NCI-H345 (cell line): ENCODE measurements at regions not wholly inside any gene's neighbourhood (a gene's known extent, or its start where the extent isn't known, plus 50 kb on each side); places are given as distances from the start of the nearest gene placed in this dataset.
"Not testable (repeated sequence)": the region's sequence is repeated elsewhere in the genome, so short reads cannot be mapped to it uniquely, and the experiment has no call there.

Experiments used
- DNase-seq: peaks from one replicate; lab custom pipeline; 2025; lab: John Stamatoyannopoulos, UW

- no peak for DNase-seq
Observed at GRCh38 chr4:84126061-84126787, 372.9 kb downstream of the NKX6-1 start.

DNA sequence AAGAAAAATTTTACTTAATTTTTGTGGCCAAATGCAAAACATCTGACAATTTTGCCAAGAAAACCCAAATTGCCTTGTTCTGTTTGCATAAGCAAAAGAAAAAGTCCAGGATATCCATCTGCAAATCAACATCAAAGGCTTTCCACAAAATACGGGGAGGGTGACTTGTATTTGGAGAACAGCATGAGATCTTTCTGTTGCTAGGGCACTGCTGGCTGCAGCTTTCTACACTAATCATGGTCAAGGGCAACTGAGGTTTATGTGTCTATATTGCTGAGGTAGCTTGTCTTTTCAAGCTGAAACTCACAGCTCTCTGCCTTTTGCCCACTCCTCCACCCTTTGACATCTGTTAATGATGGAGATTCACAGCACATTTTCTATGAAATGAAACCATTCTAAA lies 389.1 kb downstream of the NKX6-1 start:
- no peak for DNase-seq

GRCh38 chr4:84101653-84102625 lies 397.2 kb downstream of the NKX6-1 start:
- not testable (repeated sequence) for DNase-seq

DNA sequence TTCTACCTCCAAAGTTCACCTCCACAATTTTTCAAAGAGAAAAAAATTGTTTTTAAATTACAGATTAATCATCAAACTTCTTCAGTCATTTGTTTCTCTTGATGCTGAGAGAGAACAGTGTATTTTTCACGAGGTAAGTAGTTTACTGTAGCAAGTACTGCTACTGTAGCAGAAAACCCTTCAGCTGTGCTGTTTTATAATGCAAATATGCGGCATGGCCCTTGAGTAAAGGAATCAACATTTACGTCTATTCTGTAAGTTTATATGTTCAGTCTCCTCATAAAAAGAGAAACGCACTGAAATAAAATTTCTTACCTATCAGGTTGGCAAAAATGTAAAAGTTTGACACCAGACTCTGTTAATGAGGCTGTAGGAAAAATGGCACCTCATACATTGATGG lies 399.0 kb downstream of the NKX6-1 start:
- DNase-seq: no peak

GRCh38 chr4:84099599-84099998 lies 399.5 kb downstream of the NKX6-1 start:
- DNase-seq: no peak

- no peak for DNase-seq
Observed at GRCh38 chr4:84091266-84091665, 407.8 kb downstream of the NKX6-1 start.

- no peak for DNase-seq
Observed at GRCh38 chr4:84089652-84090437, 409.2 kb downstream of the NKX6-1 start.

GRCh38 chr4:84085986-84086385 lies 413.1 kb downstream of the NKX6-1 start:
- no peak for DNase-seq

GRCh38 chr4:84070289-84070688 lies 428.8 kb downstream of the NKX6-1 start:
- DNase-seq: no peak

GRCh38 chr4:84063619-84064018 lies 435.5 kb downstream of the NKX6-1 start:
- no peak for DNase-seq

DNA sequence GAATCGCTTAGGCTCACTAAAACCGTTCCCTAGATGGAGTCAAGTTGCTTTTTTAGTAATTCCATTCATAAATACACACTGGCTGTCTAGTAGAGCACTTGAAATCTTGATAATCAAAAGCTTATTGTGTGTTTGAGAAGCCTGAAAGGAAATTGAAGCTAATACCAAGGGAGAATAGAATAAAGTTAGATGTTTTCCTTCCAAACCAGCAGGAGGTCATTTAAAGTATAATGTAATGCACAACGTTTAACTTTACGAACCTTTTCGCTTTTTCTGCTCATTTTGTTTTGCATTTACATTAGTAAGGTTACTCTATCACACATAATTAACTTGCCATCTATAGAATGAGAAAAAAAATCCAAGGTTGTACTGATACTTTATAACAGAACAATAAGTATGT lies 440.9 kb downstream of the NKX6-1 start:
- no peak for DNase-seq

- no peak for DNase-seq
Observed at GRCh38 chr4:84051639-84052038, 447.5 kb downstream of the NKX6-1 start.

DNA sequence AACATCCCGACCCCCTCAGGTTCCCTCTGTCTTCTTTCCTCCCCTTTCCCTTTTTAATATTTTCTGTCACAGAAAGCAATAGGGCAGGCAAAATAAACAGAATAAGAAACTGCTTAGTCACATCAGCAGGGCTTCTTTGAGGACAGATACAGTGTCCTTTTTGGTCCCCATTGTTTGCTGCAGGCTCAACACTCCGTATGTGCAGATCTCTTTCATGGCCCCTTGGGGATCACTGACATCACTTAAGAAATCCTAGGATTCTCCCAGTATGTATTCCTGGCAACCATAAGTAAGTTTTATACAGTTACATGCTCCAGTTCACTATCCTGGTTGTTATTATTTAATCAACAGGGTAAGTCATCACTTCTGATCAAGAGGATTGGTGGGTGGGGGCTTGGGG lies 448.0 kb downstream of the NKX6-1 start:
- DNase-seq: no peak

- DNase-seq: no peak
Observed at GRCh38 chr4:84050015-84050414, 449.1 kb downstream of the NKX6-1 start.

GRCh38 chr4:84046551-84046950 lies 452.5 kb downstream of the NKX6-1 start:
- no peak for DNase-seq

- DNase-seq: no peak
Observed at GRCh38 chr4:84041426-84041825, 457.7 kb downstream of the NKX6-1 start.

DNA sequence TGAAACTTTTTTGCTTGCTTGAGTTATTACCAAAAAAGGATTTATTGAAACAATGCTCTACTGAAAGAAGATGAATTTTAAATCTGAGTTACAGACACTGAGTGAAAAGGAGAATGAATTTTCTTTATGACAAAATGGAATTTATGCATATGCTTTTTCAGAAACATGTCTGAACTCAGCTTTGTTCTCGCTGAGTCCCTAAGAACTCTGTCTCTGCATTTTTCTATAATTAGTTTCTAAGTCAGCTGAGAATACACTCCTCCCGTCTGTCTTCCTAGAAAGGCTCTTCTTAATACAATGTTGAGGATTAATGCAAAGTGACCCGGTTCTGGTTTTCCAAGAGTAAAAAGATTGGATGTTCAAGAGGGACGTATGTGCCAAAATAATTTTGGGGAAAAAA lies 463.5 kb downstream of the NKX6-1 start:
- no peak for DNase-seq

DNA sequence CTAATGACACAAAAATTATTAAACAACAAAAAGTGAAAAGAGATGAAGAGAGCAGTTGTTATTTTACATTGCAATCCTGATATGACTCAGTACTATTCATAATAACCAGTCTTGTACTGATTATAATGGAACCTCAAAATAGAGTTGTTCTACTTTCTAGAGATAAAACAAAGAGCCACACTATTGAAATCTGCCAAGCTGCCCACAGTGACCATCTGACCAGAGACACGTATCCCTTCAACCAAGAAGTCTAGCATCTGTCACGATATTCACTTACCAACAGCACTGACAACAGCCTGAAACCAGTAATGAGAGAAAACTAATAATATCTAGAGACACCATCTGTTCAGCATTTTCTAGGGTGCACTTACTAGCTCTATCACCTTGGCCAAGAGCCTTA lies 466.7 kb downstream of the NKX6-1 start:
- no peak for DNase-seq

DNA sequence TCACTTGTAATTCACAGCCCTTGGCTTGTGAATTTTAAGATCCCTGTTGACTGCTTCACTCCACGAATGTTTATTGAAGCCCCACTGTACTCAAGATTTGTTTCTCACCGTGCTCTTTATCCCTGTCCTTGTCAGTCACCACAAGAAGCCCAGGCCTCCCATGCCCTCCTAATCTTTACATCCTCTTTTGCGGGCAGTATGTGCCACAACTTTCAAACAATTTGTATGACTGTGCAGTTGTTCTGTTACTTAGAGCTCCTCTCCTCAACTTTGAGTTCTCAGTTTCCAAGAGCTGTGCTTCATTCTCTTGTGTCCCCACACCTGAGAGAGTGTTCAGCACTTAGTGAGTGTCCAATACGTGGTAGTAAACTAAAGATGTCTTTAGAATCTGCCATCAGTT lies 467.7 kb downstream of the NKX6-1 start:
- no peak for DNase-seq

- no peak for DNase-seq
Observed at GRCh38 chr4:84028340-84028739, 470.8 kb downstream of the NKX6-1 start.

DNA sequence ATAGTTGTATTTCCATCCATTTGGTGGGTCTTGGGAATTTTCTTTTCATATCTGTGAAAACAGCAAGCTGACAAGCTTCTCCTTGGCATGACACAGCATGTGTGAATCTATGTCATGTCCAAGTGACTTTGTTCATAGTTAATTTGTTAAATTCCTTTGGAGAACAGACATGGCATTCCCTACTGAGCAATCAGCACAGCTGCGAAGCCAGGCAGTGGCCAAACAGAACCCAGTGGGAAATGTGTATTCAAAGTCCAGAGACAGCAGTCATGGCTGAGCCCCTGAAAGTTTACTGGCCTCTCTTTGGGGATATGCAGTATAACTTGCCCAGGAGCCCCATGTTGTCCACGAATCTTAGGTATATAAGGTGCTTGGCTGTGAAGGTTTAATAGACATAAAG lies 474.7 kb downstream of the NKX6-1 start:
- DNase-seq: no peak

- no peak for DNase-seq
Observed at GRCh38 chr4:84022564-84022963, 476.5 kb downstream of the NKX6-1 start.
